Activated naive CD8-positive, alpha-beta T cell treated with anti-CD3 and anti-CD28 coated beads, Interleukin-2, amount 10 ng/mL, durations not matched to agents 7 days and 5 days (primary cell): ENCODE measurements at regions not wholly inside any gene's neighbourhood (a gene's known extent, or its start where the extent isn't known, plus 50 kb on each side); places are given as distances from the start of the nearest gene placed in this dataset.
"Not testable (repeated sequence)": the region's sequence is repeated elsewhere in the genome, so short reads cannot be mapped to it uniquely, and the experiment has no call there.

ENCODE experiments used
- ATAC-seq: fragments of 150-1000 bp; cut with Tn5 transposase; one replicate; pipeline ENCODE4 v1.10.0; 2021; ENCODE audit warnings: low read depth, moderate library complexity
- POLR2A ChIA-PET: fragments of 350-600 bp; sonication (Branson Sonifier 250); formaldehyde crosslinking; loops from one replicate; lab custom pipeline; 2021; ENCODE audit warnings: antibody characterized with exemption; lab: Charles Lee
- DNase-seq: peaks from one replicate; pipeline ENCODE4 v3.0.0; 2021
- H3K27ac Mint-ChIP-seq: one replicate; pipeline ENCODE4 v1.8.0; 2022; ENCODE audit warnings: mild to moderate bottlenecking, mixed read lengths
- H3K27me3 Mint-ChIP-seq: one replicate; pipeline ENCODE4 v1.8.0; 2022; ENCODE audit warnings: mild to moderate bottlenecking, moderate library complexity, mixed read lengths
- H3K36me3 Mint-ChIP-seq: one replicate; pipeline ENCODE4 v1.8.0; 2021; ENCODE audit warnings: mild to moderate bottlenecking, mixed read lengths
- H3K4me1 Mint-ChIP-seq: one replicate; pipeline ENCODE4 v1.8.0; 2021; ENCODE audit warnings: mixed read lengths
- H3K4me3 Mint-ChIP-seq: one replicate; pipeline ENCODE4 v1.8.0; 2022; ENCODE audit warnings: mild to moderate bottlenecking, moderate library complexity, mixed read lengths
- H3K9me3 Mint-ChIP-seq: one replicate; pipeline ENCODE4 v1.8.0; 2021; ENCODE audit warnings: mixed read lengths

- DNase-seq (no peak), ATAC-seq (no peak)
- no peak overlapping the region for H3K4me3 Mint-ChIP-seq
- no peak overlapping the region for H3K27ac Mint-ChIP-seq
- peaks cover 8% of the 10 kb centered on the region for H3K9me3 Mint-ChIP-seq
- POLR2A ChIA-PET: no interaction called here
- H3K36me3 Mint-ChIP-seq: peaks cover 4% of the 10 kb centered on the region
- no peaks in the 10 kb centered on the region for H3K27me3 Mint-ChIP-seq
- H3K4me1 Mint-ChIP-seq: no peaks in the 10 kb centered on the region
Observed at GRCh38 chr3:56962206-56962605, 98.3 kb upstream of the SPATA12 start.

- no peak overlapping the region for H3K4me3 Mint-ChIP-seq
- peaks cover 5% of the 10 kb centered on the region for H3K9me3 Mint-ChIP-seq
- DNase-seq (no peak), ATAC-seq (no peak)
- no peak overlapping the region for H3K27ac Mint-ChIP-seq
- H3K36me3 Mint-ChIP-seq: peaks cover 2% of the 10 kb centered on the region
- peaks cover 1% of the 10 kb centered on the region for H3K4me1 Mint-ChIP-seq
- POLR2A ChIA-PET: no interaction called here
- no peaks in the 10 kb centered on the region for H3K27me3 Mint-ChIP-seq
Observed at GRCh38 chr3:56960234-56960917, 100.1 kb upstream of the SPATA12 start.

GRCh38 chr3:56958879-56959278 lies 101.6 kb upstream of the SPATA12 start:
- POLR2A ChIA-PET: no interaction called here
- ATAC-seq (no peak), DNase-seq (no peak)
- H3K27ac Mint-ChIP-seq: no peak overlapping the region
- no peaks in the 10 kb centered on the region for H3K36me3 Mint-ChIP-seq
- peaks cover 2% of the 10 kb centered on the region for H3K27me3 Mint-ChIP-seq
- no peaks in the 10 kb centered on the region for H3K9me3 Mint-ChIP-seq
- no peak overlapping the region for H3K4me3 Mint-ChIP-seq
- H3K4me1 Mint-ChIP-seq: peaks cover 1% of the 10 kb centered on the region

GRCh38 chr3:56957522-56957921 lies 102.9 kb upstream of the SPATA12 start:
- DNase-seq (no peak), ATAC-seq (no peak)
- H3K9me3 Mint-ChIP-seq: no peaks in the 10 kb centered on the region
- no peak overlapping the region for H3K4me3 Mint-ChIP-seq
- POLR2A ChIA-PET: no interaction called here
- H3K27me3 Mint-ChIP-seq: peaks cover 2% of the 10 kb centered on the region
- H3K4me1 Mint-ChIP-seq: peaks cover 1% of the 10 kb centered on the region
- no peaks in the 10 kb centered on the region for H3K36me3 Mint-ChIP-seq
- no peak overlapping the region for H3K27ac Mint-ChIP-seq

- peaks cover 2% of the 10 kb centered on the region for H3K27me3 Mint-ChIP-seq
- POLR2A ChIA-PET: no interaction called here
- H3K36me3 Mint-ChIP-seq: no peaks in the 10 kb centered on the region
- DNase-seq (no peak), ATAC-seq (no peak)
- no peak overlapping the region for H3K27ac Mint-ChIP-seq
- H3K9me3 Mint-ChIP-seq: no peaks in the 10 kb centered on the region
- no peak overlapping the region for H3K4me3 Mint-ChIP-seq
- peaks cover 1% of the 10 kb centered on the region for H3K4me1 Mint-ChIP-seq
Observed at GRCh38 chr3:56956906-56957305, 103.6 kb upstream of the SPATA12 start.

- Mint-ChIP-seq H3K27me3 (peaks cover 2% of the 10 kb centered on the region), H3K27ac (no peak overlapping the region), H3K9me3 (no peaks in the 10 kb centered on the region), H3K36me3 (no peaks in the 10 kb centered on the region), H3K4me1 (peaks cover 1% of the 10 kb centered on the region), H3K4me3 (no peak overlapping the region)
- no peak for ATAC-seq
- no peak for DNase-seq
- POLR2A ChIA-PET: no interaction called here
Observed at GRCh38 chr3:56955492-56956111, 104.9 kb upstream of the SPATA12 start.

- peaks cover 1% of the 10 kb centered on the region for H3K4me1 Mint-ChIP-seq
- no peak overlapping the region for H3K4me3 Mint-ChIP-seq
- POLR2A ChIA-PET: no interaction called here
- ATAC-seq: no peak
- H3K36me3 Mint-ChIP-seq: no peaks in the 10 kb centered on the region
- DNase-seq: no peak
- peaks cover 2% of the 10 kb centered on the region for H3K27me3 Mint-ChIP-seq
- H3K9me3 Mint-ChIP-seq: no peaks in the 10 kb centered on the region
- no peak overlapping the region for H3K27ac Mint-ChIP-seq
Observed at GRCh38 chr3:56954125-56954524, 106.3 kb upstream of the SPATA12 start.

- POLR2A ChIA-PET: no interaction called here
- peaks cover 1% of the 10 kb centered on the region for H3K4me1 Mint-ChIP-seq
- no peak overlapping the region for H3K4me3 Mint-ChIP-seq
- H3K36me3 Mint-ChIP-seq: no peaks in the 10 kb centered on the region
- no peaks in the 10 kb centered on the region for H3K9me3 Mint-ChIP-seq
- H3K27ac Mint-ChIP-seq: no peak overlapping the region
- ATAC-seq: no peak
- peaks cover 2% of the 10 kb centered on the region for H3K27me3 Mint-ChIP-seq
- no peak for DNase-seq
Observed at GRCh38 chr3:56952846-56953245, 107.6 kb upstream of the SPATA12 start.

GRCh38 chr3:56952061-56952460 lies 108.4 kb upstream of the SPATA12 start:
- POLR2A ChIA-PET: no interaction called here
- no peak for ATAC-seq

GRCh38 chr3:56951366-56951765 lies 109.1 kb upstream of the SPATA12 start:
- Mint-ChIP-seq H3K27ac (no peak overlapping the region), H3K4me1 (no peaks in the 10 kb centered on the region), H3K36me3 (peaks cover 2% of the 10 kb centered on the region), H3K4me3 (no peak overlapping the region), H3K27me3 (peaks cover 2% of the 10 kb centered on the region), H3K9me3 (peaks cover 7% of the 10 kb centered on the region)
- POLR2A ChIA-PET: no interaction called here
- DNase-seq (no peak), ATAC-seq (no peak)

More at GRCh38 chr3:56952061-56952460, 108.4 kb upstream of the SPATA12 start:
- H3K27ac Mint-ChIP-seq: no peak overlapping the region
- no peak overlapping the region for H3K4me3 Mint-ChIP-seq
- peaks cover 3% of the 10 kb centered on the region for H3K9me3 Mint-ChIP-seq
- peaks cover 2% of the 10 kb centered on the region for H3K27me3 Mint-ChIP-seq
- H3K36me3 Mint-ChIP-seq: peaks cover 2% of the 10 kb centered on the region
- peaks cover 1% of the 10 kb centered on the region for H3K4me1 Mint-ChIP-seq
- DNase-seq: no peak

GRCh38 chr3:56945378-56945777 lies 115.1 kb upstream of the SPATA12 start:
- ATAC-seq, H3K4me3 Mint-ChIP-seq, H3K27me3 Mint-ChIP-seq, DNase-seq, H3K27ac Mint-ChIP-seq, POLR2A ChIA-PET, H3K36me3 Mint-ChIP-seq, H3K4me1 Mint-ChIP-seq: not testable (repeated sequence)
- H3K9me3 Mint-ChIP-seq: peaks cover 14% of the 10 kb centered on the region

GRCh38 chr3:56942523-56942922 lies 117.9 kb upstream of the SPATA12 start:
- no peak overlapping the region for H3K27ac Mint-ChIP-seq
- no peak for DNase-seq
- peaks cover 14% of the 10 kb centered on the region for H3K9me3 Mint-ChIP-seq
- peaks cover 8% of the 10 kb centered on the region for H3K36me3 Mint-ChIP-seq
- H3K4me1 Mint-ChIP-seq: peaks cover 5% of the 10 kb centered on the region
- POLR2A ChIA-PET: interaction anchor here (1.0 kb wide), 1 partner anchor 21 kb away, joined by 4 read pairs; no protein-coding TSS in a partner anchor
- no peak for ATAC-seq
- no peaks in the 10 kb centered on the region for H3K27me3 Mint-ChIP-seq
- peak overlapping the region; percentile 26 for H3K4me3 Mint-ChIP-seq

GRCh38 chr3:56940976-56941375 lies 119.5 kb upstream of the SPATA12 start:
- DNase-seq: no peak
- peaks cover 9% of the 10 kb centered on the region for H3K4me1 Mint-ChIP-seq

GRCh38 chr3:56940321-56940720 lies 120.1 kb upstream of the SPATA12 start:
- peaks cover 12% of the 10 kb centered on the region for H3K9me3 Mint-ChIP-seq
- ATAC-seq: no peak
- H3K27ac Mint-ChIP-seq: no peak overlapping the region
- no peak for DNase-seq
- no peaks in the 10 kb centered on the region for H3K27me3 Mint-ChIP-seq
- peaks cover 10% of the 10 kb centered on the region for H3K4me1 Mint-ChIP-seq
- peaks cover 10% of the 10 kb centered on the region for H3K36me3 Mint-ChIP-seq
- POLR2A ChIA-PET: no interaction called here
- no peak overlapping the region for H3K4me3 Mint-ChIP-seq

More at GRCh38 chr3:56940976-56941375, 119.5 kb upstream of the SPATA12 start:
- no peak for ATAC-seq
- no peaks in the 10 kb centered on the region for H3K27me3 Mint-ChIP-seq
- no peak overlapping the region for H3K4me3 Mint-ChIP-seq
- no peak overlapping the region for H3K27ac Mint-ChIP-seq
- H3K9me3 Mint-ChIP-seq: peaks cover 7% of the 10 kb centered on the region
- H3K36me3 Mint-ChIP-seq: peaks cover 6% of the 10 kb centered on the region
- POLR2A ChIA-PET: no interaction called here
